HUES6 (cell line): ENCODE measurements at regions not wholly inside any gene's neighbourhood (a gene's known extent, or its start where the extent isn't known, plus 50 kb on each side); places are given as distances from the start of the nearest gene placed in this dataset.
"Not testable (repeated sequence)": the region's sequence is repeated elsewhere in the genome, so short reads cannot be mapped to it uniquely, and the experiment has no call there.

ENCODE experiments used
- H3K27ac ChIP-seq: 2 replicates; pipeline ENCODE4 v1.7.0; 2013; ENCODE audit warnings: low read depth, mild to moderate bottlenecking, low read length, inconsistent platforms
- H3K27me3 ChIP-seq: 2 replicates; pipeline ENCODE4 v1.6.1; 2013; ENCODE audit warnings: low read length; ENCODE audit not compliant: control insufficient read depth, insufficient read depth
- H3K36me3 ChIP-seq: 2 replicates; pipeline ENCODE4 v1.6.1; 2013; ENCODE audit warnings: low read length; ENCODE audit not compliant: control insufficient read depth, insufficient read depth
- H3K4me1 ChIP-seq: 2 replicates; pipeline ENCODE4 v1.6.1; 2013; ENCODE audit warnings: low read length; ENCODE audit not compliant: control insufficient read depth, insufficient read depth
- H3K4me3 ChIP-seq: 2 replicates; pipeline ENCODE4 v1.5.1; 2013; ENCODE audit warnings: low read depth, low read length
- H3K9ac ChIP-seq: one replicate; pipeline ENCODE4 v1.6.1; 2013; ENCODE audit warnings: mild to moderate bottlenecking, low read length
- H3K9me3 ChIP-seq: 2 replicates; pipeline ENCODE4 v1.6.1; 2013; ENCODE audit warnings: low read depth, low read length; ENCODE audit not compliant: control insufficient read depth, insufficient read depth

GRCh38 chr10:89975771-89976170 is 274.4 kb downstream of the KIF20B start:
- Histone ChIP-seq H3K9ac (no peak overlapping the region), H3K36me3 (no peaks in the 10 kb centered on the region), H3K27ac (no peak overlapping the region), H3K27me3 (peaks cover 32% of the 10 kb centered on the region; the same call in 1 of the 2 replicates), H3K9me3 (peaks cover 3% of the 10 kb centered on the region; the same call in 1 of the 2 replicates), H3K4me1 (no peaks in the 10 kb centered on the region; the same call in 1 of the 2 replicates), H3K4me3 (no peak overlapping the region)

- Histone ChIP-seq H3K36me3 (no peaks in the 10 kb centered on the region), H3K27ac (no peak overlapping the region), H3K27me3 (peaks cover 48% of the 10 kb centered on the region; the same call in 1 of the 2 replicates), H3K4me1 (no peaks in the 10 kb centered on the region; the same call in 1 of the 2 replicates), H3K4me3 (no peak overlapping the region), H3K9ac (no peak overlapping the region), H3K9me3 (peaks cover 3% of the 10 kb centered on the region; the same call in 1 of the 2 replicates)
Observed at GRCh38 chr10:89978081-89978480, 276.7 kb downstream of the KIF20B start.

GRCh38 chr10:89979726-89980125 is 278.3 kb downstream of the KIF20B start:
- peaks cover 6% of the 10 kb centered on the region; the same call in 1 of the 2 replicates for H3K4me1 ChIP-seq
- no peak overlapping the region for H3K9ac ChIP-seq
- no peaks in the 10 kb centered on the region for H3K36me3 ChIP-seq
- H3K27me3 ChIP-seq = peaks cover 48% of the 10 kb centered on the region; the same call in 1 of the 2 replicates
- peaks cover 3% of the 10 kb centered on the region; the same call in 1 of the 2 replicates for H3K9me3 ChIP-seq
- H3K4me3 ChIP-seq = no peak overlapping the region
- H3K27ac ChIP-seq = no peak overlapping the region

GRCh38 chr10:89980166-89980565 is 278.8 kb downstream of the KIF20B start:
- Histone ChIP-seq H3K27me3 (peaks cover 48% of the 10 kb centered on the region; the same call in 1 of the 2 replicates), H3K27ac (no peak overlapping the region), H3K36me3 (no peaks in the 10 kb centered on the region)

GRCh38 chr10:89981891-89982290 is 280.5 kb downstream of the KIF20B start:
- peaks cover 47% of the 10 kb centered on the region; the same call in 1 of the 2 replicates for H3K27me3 ChIP-seq
- H3K36me3 ChIP-seq = no peaks in the 10 kb centered on the region
- no peak overlapping the region for H3K4me3 ChIP-seq
- peaks cover 6% of the 10 kb centered on the region; the same call in 1 of the 2 replicates for H3K4me1 ChIP-seq
- peaks cover 3% of the 10 kb centered on the region; the same call in 1 of the 2 replicates for H3K9me3 ChIP-seq
- H3K9ac ChIP-seq = no peak overlapping the region
- H3K27ac ChIP-seq = no peak overlapping the region

More at GRCh38 chr10:89980166-89980565, 278.8 kb downstream of the KIF20B start:
- Histone ChIP-seq H3K4me1 (peaks cover 6% of the 10 kb centered on the region; the same call in 1 of the 2 replicates), H3K4me3 (no peak overlapping the region), H3K9me3 (peaks cover 3% of the 10 kb centered on the region; the same call in 1 of the 2 replicates), H3K9ac (no peak overlapping the region)

- Histone ChIP-seq H3K36me3 (no peaks in the 10 kb centered on the region), H3K4me1 (peaks cover 6% of the 10 kb centered on the region; the same call in 1 of the 2 replicates), H3K27ac (no peak overlapping the region), H3K9me3 (no peaks in the 10 kb centered on the region), H3K4me3 (no peak overlapping the region), H3K9ac (no peak overlapping the region), H3K27me3 (peaks cover 16% of the 10 kb centered on the region; the same call in 1 of the 2 replicates)
Observed at GRCh38 chr10:89985446-89985845, 284.1 kb downstream of the KIF20B start.

GRCh38 chr10:89988361-89988760 is 287.0 kb downstream of the KIF20B start:
- not testable (repeated sequence) for H3K9ac ChIP-seq, H3K4me3 ChIP-seq, H3K4me1 ChIP-seq, H3K9me3 ChIP-seq, H3K36me3 ChIP-seq, H3K27me3 ChIP-seq, H3K27ac ChIP-seq

GRCh38 chr10:89992575-89992974 is 291.2 kb downstream of the KIF20B start:
- Histone ChIP-seq H3K27me3 (no peaks in the 10 kb centered on the region), H3K4me3 (no peak overlapping the region), H3K9ac (no peak overlapping the region), H3K4me1 (no peaks in the 10 kb centered on the region), H3K36me3 (no peaks in the 10 kb centered on the region), H3K27ac (no peak overlapping the region), H3K9me3 (no peaks in the 10 kb centered on the region)

- H3K4me1 ChIP-seq = no peaks in the 10 kb centered on the region
- peaks cover 5% of the 10 kb centered on the region; the same call in 1 of the 2 replicates for H3K27me3 ChIP-seq
- no peak overlapping the region for H3K27ac ChIP-seq
Observed at GRCh38 chr10:90007226-90007625, 305.8 kb downstream of the KIF20B start.

GRCh38 chr10:90011281-90011680 is 309.9 kb downstream of the KIF20B start:
- not testable (repeated sequence) for H3K4me1 ChIP-seq, H3K36me3 ChIP-seq, H3K27ac ChIP-seq, H3K9ac ChIP-seq, H3K4me3 ChIP-seq, H3K9me3 ChIP-seq, H3K27me3 ChIP-seq

More at GRCh38 chr10:90007226-90007625, 305.8 kb downstream of the KIF20B start:
- no peak overlapping the region for H3K9ac ChIP-seq
- H3K9me3 ChIP-seq = peaks cover 6% of the 10 kb centered on the region; the same call in 1 of the 2 replicates
- no peaks in the 10 kb centered on the region for H3K36me3 ChIP-seq
- H3K4me3 ChIP-seq = no peak overlapping the region

- no peak overlapping the region for H3K27ac ChIP-seq
- no peaks in the 10 kb centered on the region for H3K9me3 ChIP-seq
- no peak overlapping the region for H3K9ac ChIP-seq
- H3K36me3 ChIP-seq = no peaks in the 10 kb centered on the region
- H3K4me1 ChIP-seq = no peaks in the 10 kb centered on the region
- H3K4me3 ChIP-seq = no peak overlapping the region
- no peaks in the 10 kb centered on the region for H3K27me3 ChIP-seq
Observed at GRCh38 chr10:90018819-90019218, 317.4 kb downstream of the KIF20B start.
